ENCODE measurements at regions not wholly inside any gene's neighbourhood (a gene's known extent, or its start where the extent isn't known, plus 50 kb on each side); places are given as distances from the start of the nearest gene placed in this dataset.

- no peak for TF ChIP-seq CTCF (IDR thresholded peaks at IDR 0.05; ENCODE audit: poor library complexity, severe bottlenecking)
- no peak for TF ChIP-seq POLR2AphosphoS5 (IDR thresholded peaks at IDR 0.05)
Observed at GRCh38 chr4:53925050-53925605, 139.3 kb downstream of the CHIC2 start.
